MM.1S (cell line): ENCODE measurements at regions not wholly inside any gene's neighbourhood (a gene's known extent, or its start where the extent isn't known, plus 50 kb on each side); places are given as distances from the start of the nearest gene placed in this dataset.

ENCODE experiments used
- DNase-seq: peaks from one replicate; pipeline ENCODE4 v3.0.0-alpha.2; 2015
- H2AFZ ChIP-seq: fragments of 300-600 bp; sonication (generic); 2 replicates; pipeline ENCODE4 v1.6.0; 2016; ENCODE audit warnings: antibody characterized with exemption, low read length
- H3F3A ChIP-seq: fragments of 300-600 bp; sonication (generic); 2 replicates; pipeline ENCODE4 v1.6.1; 2016; ENCODE audit warnings: mild to moderate bottlenecking, antibody characterized with exemption, low read length, moderate library complexity, mixed read lengths; ENCODE audit not compliant: insufficient read depth
- H3K27ac ChIP-seq: fragments of 300-600 bp; sonication (generic); 2 replicates; pipeline ENCODE4 v1.5.1; 2016; ENCODE audit warnings: mild to moderate bottlenecking, low read length
- H3K27me3 ChIP-seq: fragments of 300-600 bp; sonication (generic); replicated peaks from 2 replicates; pipeline ENCODE4 v1.6.0; 2016; ENCODE audit warnings: low read length; ENCODE audit not compliant: insufficient read depth
- H3K36me3 ChIP-seq: fragments of 300-600 bp; sonication (generic); replicated peaks from 2 replicates; pipeline ENCODE4 v1.6.1; 2016; ENCODE audit warnings: mild to moderate bottlenecking, low read length, mixed read lengths; ENCODE audit not compliant: insufficient read depth
- H3K4me1 ChIP-seq: fragments of 300-600 bp; sonication (generic); 2 replicates; pipeline ENCODE4 v1.6.1; 2016; ENCODE audit warnings: low read length, mixed read lengths
- H3K4me2 ChIP-seq: fragments of 300-600 bp; sonication (generic); 2 replicates; pipeline ENCODE4 v1.6.0; 2016; ENCODE audit warnings: low read depth, low read length
- H3K4me3 ChIP-seq: fragments of 300-600 bp; sonication (generic); 2 replicates; pipeline ENCODE4 v1.5.1; 2016; ENCODE audit warnings: low read length, mixed read lengths
- H3K79me2 ChIP-seq: fragments of 300-600 bp; sonication (generic); 2 replicates; pipeline ENCODE4 v1.6.1; 2016; ENCODE audit warnings: mixed run types, low read length, mixed read lengths
- H3K9ac ChIP-seq: fragments of 300-600 bp; sonication (generic); 2 replicates; pipeline ENCODE4 v1.6.1; 2016; ENCODE audit warnings: low read length, mixed read lengths
- H3K9me2 ChIP-seq: fragments of 300-600 bp; sonication (generic); replicated peaks from 2 replicates; pipeline ENCODE4 v1.6.1; 2016; ENCODE audit warnings: mild to moderate bottlenecking, low read length, mixed read lengths; ENCODE audit not compliant: insufficient read depth
- H3K9me3 ChIP-seq: fragments of 300-600 bp; sonication (generic); replicated peaks from 2 replicates; pipeline ENCODE4 v1.6.1; 2016; ENCODE audit warnings: mild to moderate bottlenecking, low read length, mixed read lengths; ENCODE audit not compliant: insufficient read depth
- H4K20me1 ChIP-seq: fragments of 300-600 bp; sonication (generic); 2 replicates; pipeline ENCODE4 v1.6.1; 2016; ENCODE audit warnings: mild to moderate bottlenecking, low read length, moderate library complexity, mixed read lengths; ENCODE audit not compliant: insufficient read depth
- EZH2 ChIP-seq: fragments of 300-600 bp; sonication (generic); optimal IDR thresholded peaks from 2 replicates; pipeline ENCODE3; 2017; ENCODE audit warnings: low read depth, mild to moderate bottlenecking, antibody characterized with exemption, low read length, mixed read lengths
- EZH2phosphoT487 ChIP-seq: fragments of 300-600 bp; sonication (generic); IDR thresholded peaks from 2 replicates; pipeline ENCODE4 v1.6.1; 2018; ENCODE audit warnings: antibody characterized with exemption, low read length
- TF ChIP-seq, protein P1 (sequence below): fragments of 300-600 bp; sonication (generic); IDR thresholded peaks from 2 replicates; pipeline ENCODE4 v1.5.1; 2016; ENCODE audit warnings: antibody characterized with exemption, low read length, mixed read lengths

DNA sequence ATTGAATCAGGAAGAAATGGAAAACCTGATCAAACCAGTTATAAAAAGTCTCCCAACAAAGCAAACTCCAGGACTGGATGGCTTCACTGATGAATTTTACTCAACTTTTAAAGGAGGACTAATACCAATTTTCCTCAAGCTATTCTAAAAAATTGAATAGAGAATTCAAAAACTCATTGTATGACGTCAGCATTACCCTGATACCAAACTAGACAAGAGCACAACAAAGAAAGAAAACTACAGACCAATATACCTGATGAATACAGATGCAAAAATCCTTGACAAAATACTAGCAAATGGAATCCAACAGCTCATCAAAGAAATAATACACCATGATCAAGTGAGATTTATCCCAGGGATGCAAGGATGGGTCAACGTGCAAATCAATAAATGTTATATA, 172.9 kb downstream of the FNDC1 start:
- H2AFZ ChIP-seq = no peak overlapping the region
- no peaks in the 10 kb centered on the region for H3K4me1 ChIP-seq
- DNase-seq = no peak
- no peaks in the 10 kb centered on the region for H3F3A ChIP-seq
- no peaks in the 10 kb centered on the region for H3K79me2 ChIP-seq
- no peak overlapping the region for H3K4me2 ChIP-seq
- TF ChIP-seq EZH2 (no peak), EZH2phosphoT487 (no peak)
- TF ChIP-seq, protein P1, sequence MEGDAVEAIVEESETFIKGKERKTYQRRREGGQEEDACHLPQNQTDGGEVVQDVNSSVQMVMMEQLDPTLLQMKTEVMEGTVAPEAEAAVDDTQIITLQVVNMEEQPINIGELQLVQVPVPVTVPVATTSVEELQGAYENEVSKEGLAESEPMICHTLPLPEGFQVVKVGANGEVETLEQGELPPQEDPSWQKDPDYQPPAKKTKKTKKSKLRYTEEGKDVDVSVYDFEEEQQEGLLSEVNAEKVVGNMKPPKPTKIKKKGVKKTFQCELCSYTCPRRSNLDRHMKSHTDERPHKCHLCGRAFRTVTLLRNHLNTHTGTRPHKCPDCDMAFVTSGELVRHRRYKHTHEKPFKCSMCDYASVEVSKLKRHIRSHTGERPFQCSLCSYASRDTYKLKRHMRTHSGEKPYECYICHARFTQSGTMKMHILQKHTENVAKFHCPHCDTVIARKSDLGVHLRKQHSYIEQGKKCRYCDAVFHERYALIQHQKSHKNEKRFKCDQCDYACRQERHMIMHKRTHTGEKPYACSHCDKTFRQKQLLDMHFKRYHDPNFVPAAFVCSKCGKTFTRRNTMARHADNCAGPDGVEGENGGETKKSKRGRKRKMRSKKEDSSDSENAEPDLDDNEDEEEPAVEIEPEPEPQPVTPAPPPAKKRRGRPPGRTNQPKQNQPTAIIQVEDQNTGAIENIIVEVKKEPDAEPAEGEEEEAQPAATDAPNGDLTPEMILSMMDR = no peak
- H3K27me3 ChIP-seq = no peaks in the 10 kb centered on the region
- no peak overlapping the region for H3K4me3 ChIP-seq
- no peaks in the 10 kb centered on the region for H3K36me3 ChIP-seq
- H3K9me2 ChIP-seq = no peaks in the 10 kb centered on the region
- H3K9ac ChIP-seq = no peak overlapping the region
- no peaks in the 10 kb centered on the region for H3K9me3 ChIP-seq
- no peaks in the 10 kb centered on the region for H4K20me1 ChIP-seq
- H3K27ac ChIP-seq = no peak overlapping the region

DNA sequence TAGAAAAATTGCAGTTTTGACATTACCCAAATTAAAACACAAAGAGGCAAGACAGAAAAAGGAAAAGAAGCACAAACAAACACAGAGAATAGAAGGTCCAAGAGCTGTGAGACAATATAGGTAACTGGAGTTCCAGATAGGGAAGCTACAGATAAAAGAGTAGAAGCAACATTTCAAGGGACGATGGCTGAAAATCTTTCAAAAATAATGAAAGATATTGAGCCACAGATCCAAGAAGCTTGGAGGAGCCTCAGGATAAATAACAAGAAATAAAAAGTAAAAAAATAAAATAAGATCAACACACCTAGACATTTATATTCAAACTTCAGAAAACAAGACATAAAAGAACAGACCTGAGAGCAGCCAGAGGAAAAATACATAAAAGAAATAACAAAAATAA, 164.9 kb downstream of the FNDC1 start:
- no peak overlapping the region for H3K27ac ChIP-seq
- DNase-seq = no peak
- no peaks in the 10 kb centered on the region for H3K9me3 ChIP-seq

DNA sequence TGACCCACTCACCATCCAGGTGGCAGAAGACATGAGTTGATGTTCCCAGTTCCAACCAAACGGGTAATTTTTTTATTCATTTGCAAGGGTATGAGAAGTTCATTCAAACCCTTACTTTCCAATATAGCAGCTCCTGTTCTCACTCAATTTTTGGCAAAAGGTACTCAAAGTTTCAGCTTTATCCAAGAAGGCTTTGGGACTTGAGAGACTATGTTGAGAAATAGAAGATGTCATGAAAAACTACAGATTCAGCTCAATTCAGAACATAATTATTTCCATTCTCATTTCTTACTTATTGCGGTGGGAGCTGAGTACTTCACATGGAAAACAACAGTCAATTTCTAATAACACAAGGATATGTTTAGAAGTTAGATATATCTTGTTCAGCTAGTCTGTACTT, 162.3 kb downstream of the FNDC1 start:
- H3K79me2 ChIP-seq = no peaks in the 10 kb centered on the region
- no peaks in the 10 kb centered on the region for H4K20me1 ChIP-seq
- H3K36me3 ChIP-seq = no peaks in the 10 kb centered on the region
- no peak overlapping the region for H3K27ac ChIP-seq
- TF ChIP-seq EZH2phosphoT487 (no peak), EZH2 (no peak)
- TF ChIP-seq, protein P1 = no peak
- no peak overlapping the region for H2AFZ ChIP-seq
- H3F3A ChIP-seq = no peaks in the 10 kb centered on the region
- no peaks in the 10 kb centered on the region for H3K27me3 ChIP-seq
- no peaks in the 10 kb centered on the region for H3K9me3 ChIP-seq
- no peak for DNase-seq
- H3K9me2 ChIP-seq = no peaks in the 10 kb centered on the region
- H3K9ac ChIP-seq = no peak overlapping the region
- H3K4me2 ChIP-seq = no peak overlapping the region
- no peaks in the 10 kb centered on the region for H3K4me1 ChIP-seq
- H3K4me3 ChIP-seq = no peak overlapping the region

More for the DNA sequence above, 164.9 kb downstream of the FNDC1 start:
- TF ChIP-seq EZH2phosphoT487 = no peak
- TF ChIP-seq, protein P1 = no peak
- TF ChIP-seq EZH2 = no peak
- no peak overlapping the region for H3K4me3 ChIP-seq
- no peaks in the 10 kb centered on the region for H3K27me3 ChIP-seq
- no peaks in the 10 kb centered on the region for H3K9me2 ChIP-seq
- no peak overlapping the region for H3K4me2 ChIP-seq
- H3K9ac ChIP-seq = no peak overlapping the region
- no peaks in the 10 kb centered on the region for H3F3A ChIP-seq
- no peaks in the 10 kb centered on the region for H3K36me3 ChIP-seq
- H4K20me1 ChIP-seq = no peaks in the 10 kb centered on the region
- no peaks in the 10 kb centered on the region for H3K4me1 ChIP-seq
- H2AFZ ChIP-seq = no peak overlapping the region
- no peaks in the 10 kb centered on the region for H3K79me2 ChIP-seq
